GM18868 (cell line): ENCODE measurements at regions not wholly inside any gene's neighbourhood (a gene's known extent, or its start where the extent isn't known, plus 50 kb on each side); places are given as distances from the start of the nearest gene placed in this dataset.

Experiments
- ATAC-seq: cut with Tn5 transposase; IDR thresholded peaks from one replicate; pipeline ENCODE4 v1.9.1; 2021; ENCODE audit warnings: mild to moderate bottlenecking, moderate library complexity; ENCODE audit not compliant: unreplicated experiment

DNA sequence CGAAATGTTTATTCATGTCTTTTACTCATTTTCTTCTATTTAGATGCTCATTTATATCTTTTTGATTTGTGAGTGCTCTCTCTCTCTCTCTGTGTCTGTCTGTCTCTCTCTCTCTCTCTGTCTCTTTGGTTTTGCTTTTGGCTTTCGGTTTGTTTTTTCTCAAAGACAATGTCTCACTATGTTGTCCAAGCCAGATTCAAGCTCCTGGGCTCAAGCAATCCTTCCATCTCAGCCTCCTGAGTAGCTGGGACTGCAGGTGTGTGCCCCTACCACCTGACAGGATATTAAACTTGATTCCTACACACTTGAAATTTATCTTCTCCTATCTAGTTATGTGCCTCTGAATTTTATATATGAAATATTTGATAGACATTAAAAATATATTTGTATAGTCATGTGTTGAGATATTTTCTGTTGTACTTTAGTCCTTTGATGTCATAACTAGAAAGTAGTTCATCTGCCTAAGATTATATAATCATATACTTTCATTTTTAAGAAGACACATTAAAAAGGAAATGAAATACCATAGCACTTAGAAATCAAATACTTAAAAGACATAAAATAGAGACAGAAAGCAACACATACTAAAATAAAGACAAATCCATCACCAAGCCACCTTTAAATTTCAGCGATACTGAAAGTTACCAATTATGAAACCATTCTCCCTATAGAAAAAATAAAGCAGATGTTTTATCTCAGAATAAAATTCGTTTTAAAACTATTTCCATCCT, 68.1 kb upstream of the SFMBT2 start:
- ATAC-seq = no peak

DNA sequence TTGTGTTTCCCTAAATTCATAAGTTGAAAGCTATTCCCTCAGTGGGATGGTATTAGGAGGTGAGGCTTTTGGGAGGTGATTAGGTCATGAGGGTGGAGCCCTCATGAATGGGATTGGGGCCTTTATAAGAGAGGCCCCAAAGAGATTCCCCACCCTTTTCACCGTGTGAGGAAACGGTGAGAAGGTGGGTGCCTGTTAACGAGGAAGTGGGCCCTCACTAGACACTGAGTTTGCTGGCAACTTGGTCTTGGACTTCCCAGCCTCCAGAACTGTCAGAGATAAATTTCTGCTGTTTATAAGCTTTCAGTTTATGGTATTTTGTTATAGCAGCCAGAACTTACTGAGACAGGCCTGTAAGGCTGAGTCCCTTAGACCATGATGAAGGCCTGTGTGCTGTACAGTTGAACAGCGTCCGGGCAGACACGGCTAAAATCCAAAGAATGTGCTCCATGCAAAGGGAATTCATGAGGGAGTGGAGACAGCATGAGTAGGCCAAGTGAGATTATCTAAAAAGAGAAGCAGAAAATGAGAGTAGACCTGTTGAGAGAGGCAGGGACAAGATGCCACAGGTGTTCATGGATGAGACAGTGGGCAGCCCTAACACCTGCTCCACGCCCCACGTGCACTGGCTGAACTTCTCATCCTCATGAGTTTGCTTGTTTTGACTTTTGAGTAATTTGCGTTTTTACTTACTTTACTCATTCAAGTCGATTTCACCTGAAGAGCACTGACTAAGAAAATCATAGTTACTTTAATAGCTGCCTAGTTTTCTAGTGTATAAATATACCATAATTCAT, 66.9 kb upstream of the SFMBT2 start:
- ATAC-seq = no peak

DNA sequence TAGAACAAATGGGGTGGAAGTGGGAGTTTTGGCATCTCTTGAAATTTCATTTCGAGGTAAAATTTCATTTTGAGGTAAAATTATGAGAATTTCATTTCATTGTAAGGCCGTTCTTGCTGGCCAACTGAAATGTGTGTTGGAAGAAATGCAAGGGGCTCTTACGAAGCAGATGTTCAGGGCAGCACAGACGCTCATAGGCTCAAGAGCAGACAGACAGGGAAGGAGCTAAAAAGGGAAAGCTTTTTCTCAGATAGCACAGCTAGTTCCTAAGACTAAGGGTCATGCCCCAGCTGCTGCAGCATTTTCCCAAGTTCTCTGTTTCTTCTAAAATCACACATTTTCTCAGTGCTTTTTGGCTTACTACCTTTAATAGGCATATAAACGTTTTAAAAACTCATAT, 65.1 kb upstream of the SFMBT2 start:
- no peak for ATAC-seq

DNA sequence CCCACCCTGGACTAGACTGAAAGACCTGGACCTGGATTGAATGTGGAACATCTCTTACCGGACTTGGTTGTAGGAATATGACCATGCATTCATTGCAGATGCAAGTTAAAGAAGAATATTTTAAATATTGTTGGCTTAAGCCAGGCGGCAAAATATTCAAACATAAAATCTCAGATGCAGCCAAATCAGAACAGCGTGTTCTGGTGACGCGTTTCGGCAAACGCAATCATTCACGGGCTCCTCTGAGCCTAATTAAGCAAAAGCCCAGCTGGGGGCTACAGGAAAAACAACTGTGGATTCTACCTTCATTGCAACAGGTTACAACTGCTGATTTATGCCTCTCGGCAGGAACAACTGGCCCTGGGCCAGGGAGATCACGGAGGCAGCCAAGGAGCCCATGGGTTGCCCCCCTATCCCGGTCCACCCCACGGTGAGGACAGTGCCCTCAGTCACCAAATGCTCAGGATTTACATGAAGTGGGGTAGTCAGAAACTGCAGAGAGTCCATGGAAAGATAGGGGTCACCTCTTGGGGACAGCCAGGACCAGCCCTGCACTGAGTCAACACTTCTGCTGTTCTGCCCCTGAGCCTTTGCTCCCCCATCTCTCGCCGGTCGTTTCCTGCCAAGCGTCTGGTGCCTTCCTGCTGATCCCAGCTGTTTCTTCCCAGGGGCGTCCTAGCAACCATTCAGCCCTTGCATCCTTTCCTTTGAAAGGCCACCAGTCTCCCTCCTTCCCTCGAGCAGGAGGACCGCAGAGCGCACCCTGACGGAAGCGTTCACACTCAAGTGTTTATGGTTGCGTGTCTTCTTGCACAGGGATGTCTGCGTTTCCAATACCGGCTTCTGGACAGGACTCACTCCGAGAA, 64.4 kb upstream of the SFMBT2 start:
- ATAC-seq = no peak

DNA sequence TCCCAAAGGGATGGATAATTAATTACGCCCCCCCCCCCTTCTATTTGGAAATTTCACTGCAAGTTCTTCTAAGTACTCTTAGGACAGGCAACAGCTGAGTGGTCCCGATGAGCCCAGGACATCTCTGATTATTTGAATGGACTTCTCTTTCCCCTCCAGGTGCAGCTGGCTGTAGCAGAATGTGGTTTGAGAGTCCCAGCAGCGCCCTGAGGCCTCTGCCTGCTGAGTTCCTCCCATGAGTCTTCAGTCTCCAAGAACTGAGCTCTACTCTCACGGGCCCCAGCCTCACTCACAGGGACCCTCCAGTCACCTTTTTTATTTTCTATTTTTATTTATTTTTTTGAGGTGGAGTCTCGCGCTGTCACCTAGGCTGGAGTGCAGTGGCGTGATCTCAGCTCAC, 63.6 kb upstream of the SFMBT2 start:
- ATAC-seq = no peak

DNA sequence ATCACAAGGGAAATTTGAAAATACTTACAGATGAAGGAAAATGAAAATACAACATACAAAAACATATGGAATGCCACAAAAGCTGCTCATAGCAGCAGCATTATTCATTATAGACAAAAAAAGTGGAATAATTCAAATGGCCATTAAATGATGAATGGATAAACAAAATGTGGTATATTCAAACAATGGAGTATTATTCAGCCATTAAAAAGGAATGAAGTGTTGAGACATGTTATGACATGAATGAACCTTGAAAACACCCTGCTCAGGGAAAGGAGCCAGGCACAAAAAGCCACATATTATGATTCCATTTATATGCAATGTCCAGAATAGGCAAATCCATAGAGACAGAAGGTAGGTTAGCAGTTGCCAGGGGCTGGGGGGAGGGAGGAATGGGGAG, 62.6 kb upstream of the SFMBT2 start:
- no peak for ATAC-seq

DNA sequence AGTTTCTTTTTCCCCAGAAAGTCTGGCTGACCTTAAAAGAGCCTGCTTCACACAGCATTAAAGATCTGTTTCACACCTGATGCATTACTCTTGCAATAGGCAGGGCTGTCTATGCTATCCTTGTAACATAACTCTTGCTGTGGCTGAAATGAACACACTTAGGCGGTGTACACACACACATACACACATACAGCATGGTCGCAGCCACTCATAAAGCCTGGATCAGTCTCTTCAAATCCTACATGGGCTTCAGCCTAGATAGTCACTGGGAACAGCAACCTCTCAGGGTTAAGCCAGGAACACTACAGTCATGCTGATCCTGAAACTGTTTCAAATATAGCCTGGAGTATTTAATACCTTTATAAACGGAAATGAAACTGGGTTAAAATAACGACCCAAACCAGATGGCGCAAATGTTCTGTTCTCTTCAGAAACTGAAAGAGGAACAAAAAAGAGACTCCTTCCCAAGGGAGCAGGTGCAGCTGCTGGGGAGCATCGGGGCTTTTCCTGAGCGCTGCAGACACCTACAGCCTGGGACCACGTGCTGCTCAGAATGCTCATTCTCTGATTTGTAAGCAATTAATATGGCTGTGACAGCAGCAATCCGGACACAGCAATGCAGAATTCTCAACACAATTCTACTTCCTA, 61.0 kb upstream of the SFMBT2 start:
- ATAC-seq = peak; percentile 85

DNA sequence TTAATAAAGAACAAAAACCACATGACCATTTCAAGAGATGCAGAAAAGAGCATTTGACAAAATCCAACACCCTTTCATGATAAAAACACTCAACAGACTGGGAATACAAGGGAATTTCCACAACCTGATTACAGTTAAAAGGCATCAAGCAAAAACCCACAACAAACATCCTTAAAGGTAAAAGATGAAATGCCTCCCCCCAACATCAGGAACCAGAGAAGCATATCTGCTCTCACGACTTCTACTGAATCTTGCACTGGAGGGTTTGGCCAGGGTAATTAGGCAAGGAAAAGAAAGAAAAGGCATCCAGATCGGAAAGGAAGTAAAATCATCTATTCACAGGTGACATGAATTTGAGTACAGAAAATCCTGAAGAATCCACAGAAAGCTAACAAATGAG, 59.5 kb upstream of the SFMBT2 start:
- ATAC-seq = no peak

DNA sequence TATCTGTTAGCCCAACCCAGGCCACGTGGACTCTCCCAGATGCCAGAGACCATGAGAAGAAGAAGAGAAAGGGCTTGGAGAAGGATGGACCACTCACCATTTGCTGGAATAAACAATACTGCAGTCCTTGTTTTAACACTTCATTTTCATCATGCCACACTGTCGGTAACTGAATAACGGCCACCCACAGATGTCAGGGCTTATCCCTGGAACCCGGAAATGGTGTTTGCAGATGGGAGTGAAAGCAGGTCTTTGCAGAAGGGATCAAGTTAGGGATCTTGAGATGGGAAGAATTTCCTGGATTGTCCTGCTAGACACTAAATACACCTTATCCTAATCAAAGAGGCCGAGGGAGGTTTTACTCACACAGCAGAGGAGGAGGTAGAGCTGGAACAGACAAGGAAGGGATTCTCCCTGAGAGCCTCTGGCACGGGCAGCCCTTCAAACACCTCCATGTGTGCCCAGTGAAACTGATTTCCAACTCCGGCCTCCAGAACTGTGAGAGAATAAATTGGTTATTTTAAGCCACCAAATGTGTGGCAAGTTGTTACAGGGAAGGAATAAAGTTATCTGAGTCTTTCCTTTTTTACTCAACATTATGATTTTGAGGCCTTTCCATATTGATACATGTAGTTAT, 56.3 kb upstream of the SFMBT2 start:
- ATAC-seq = no peak

DNA sequence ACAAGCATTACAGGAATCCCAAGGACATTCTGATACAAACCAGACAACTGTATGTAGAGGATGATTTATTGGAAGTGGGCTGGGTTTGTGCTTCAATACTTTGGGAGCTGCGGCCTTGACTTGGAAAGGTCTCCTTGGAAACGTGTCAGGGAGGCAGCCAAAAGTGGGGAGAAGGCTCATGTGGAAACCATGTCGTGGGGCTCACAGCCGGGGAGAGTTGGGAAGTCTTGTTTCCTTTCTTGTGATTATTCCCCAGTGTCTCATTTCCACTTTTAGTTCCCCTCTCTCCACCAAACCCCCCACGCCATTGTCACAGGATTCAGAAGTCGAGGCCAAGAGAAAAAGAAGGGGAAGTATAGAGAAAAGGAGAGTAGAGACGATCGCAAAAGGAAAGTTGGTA, 53.9 kb upstream of the SFMBT2 start:
- no peak for ATAC-seq
